ENCODE measurements at regions not wholly inside any gene's neighbourhood (a gene's known extent, or its start where the extent isn't known, plus 50 kb on each side); places are given as distances from the start of the nearest gene placed in this dataset.

GRCh38 chrX:39676434-39676833, 421.3 kb downstream of the BCOR start:
- H2AFZ ChIP-seq, result no peak overlapping the region
- no peak for DNase-seq
- TF ChIP-seq EZH2phosphoT487 (IDR thresholded peaks at IDR 0.05; ENCODE audit: insufficient read depth, low read depth), result no peak
- no peak for TF ChIP-seq EZH2 (IDR thresholded peaks at IDR 0.05; ENCODE audit: insufficient read depth, poor library complexity, severe bottlenecking)
- no peaks in the 10 kb centered on the region for H3K36me3 ChIP-seq (ENCODE audit: low read depth)
- H3K9me2 ChIP-seq (ENCODE audit: insufficient read depth), result no peaks in the 10 kb centered on the region
- in situ Hi-C loops (cut with MboI), result no loop called here
- no peak overlapping the region for H3K4me3 ChIP-seq
- no peaks in the 10 kb centered on the region for H3K4me1 ChIP-seq (ENCODE audit: insufficient read depth)
- H4K20me1 ChIP-seq (ENCODE audit: insufficient read depth), result no peaks in the 10 kb centered on the region
- WGBS, 2 experiments (ENCODE audit: low coverage in 1 of 2, low lambda C conversion rate in 2 of 2, missing lambda C conversion rate in 2 of 2), result 87 to 94% methylated on average over 3 of the region's 3 CpGs
- H3K27me3 ChIP-seq (replicated peaks; ENCODE audit: insufficient read depth), result no peaks in the 10 kb centered on the region
- H3F3A ChIP-seq (ENCODE audit: insufficient read depth), result no peaks in the 10 kb centered on the region
- H3K79me2 ChIP-seq (ENCODE audit: insufficient read depth), result no peaks in the 10 kb centered on the region
- no peak overlapping the region for H3K4me2 ChIP-seq (ENCODE audit: unreplicated experiment)
- H3K9me3 ChIP-seq (ENCODE audit: low read depth), result no peaks in the 10 kb centered on the region
- no peak overlapping the region for H3K27ac ChIP-seq
- no peak overlapping the region for H3K9ac ChIP-seq

- H3F3A ChIP-seq (ENCODE audit: insufficient read depth), result no peaks in the 10 kb centered on the region
- DNase-seq, result no peak
- H3K9me2 ChIP-seq (ENCODE audit: insufficient read depth), result no peaks in the 10 kb centered on the region
- TF ChIP-seq EZH2 (IDR thresholded peaks at IDR 0.05; ENCODE audit: insufficient read depth, poor library complexity, severe bottlenecking) (no peak), EZH2phosphoT487 (IDR thresholded peaks at IDR 0.05; ENCODE audit: insufficient read depth, low read depth) (no peak)
- no peak overlapping the region for H3K9ac ChIP-seq
- H3K9me3 ChIP-seq (ENCODE audit: low read depth), result no peaks in the 10 kb centered on the region
- H3K36me3 ChIP-seq (ENCODE audit: low read depth), result no peaks in the 10 kb centered on the region
- in situ Hi-C loops (cut with MboI), result no loop called here
- H3K27me3 ChIP-seq (replicated peaks; ENCODE audit: insufficient read depth), result no peaks in the 10 kb centered on the region
- no peak overlapping the region for H3K4me2 ChIP-seq (ENCODE audit: unreplicated experiment)
- no peak overlapping the region for H2AFZ ChIP-seq
- no peaks in the 10 kb centered on the region for H3K79me2 ChIP-seq (ENCODE audit: insufficient read depth)
- WGBS, 2 experiments (ENCODE audit: low coverage in 1 of 2, low lambda C conversion rate in 2 of 2, missing lambda C conversion rate in 2 of 2), result 91 to 100% methylated on average over 3 of the region's 3 CpGs
- no peak overlapping the region for H3K4me3 ChIP-seq
- H4K20me1 ChIP-seq (ENCODE audit: insufficient read depth), result no peaks in the 10 kb centered on the region
- H3K4me1 ChIP-seq (ENCODE audit: insufficient read depth), result no peaks in the 10 kb centered on the region
- H3K27ac ChIP-seq, result no peak overlapping the region
Measured at GRCh38 chrX:39677585-39677977, 420.2 kb downstream of the BCOR start.

GRCh38 chrX:39677978-39678791, 419.6 kb downstream of the BCOR start:
- DNase-seq, result no peak
- Histone ChIP-seq H2AFZ (no peak overlapping the region), H3K4me2 (ENCODE audit: unreplicated experiment) (no peak overlapping the region), H3K9me3 (ENCODE audit: low read depth) (no peaks in the 10 kb centered on the region), H4K20me1 (ENCODE audit: insufficient read depth) (no peaks in the 10 kb centered on the region), H3K9ac (no peak overlapping the region), H3K36me3 (ENCODE audit: low read depth) (no peaks in the 10 kb centered on the region), H3K27me3 (replicated peaks; ENCODE audit: insufficient read depth) (no peaks in the 10 kb centered on the region), H3K27ac (no peak overlapping the region), H3K4me3 (no peak overlapping the region), H3K9me2 (ENCODE audit: insufficient read depth) (no peaks in the 10 kb centered on the region), H3F3A (ENCODE audit: insufficient read depth) (no peaks in the 10 kb centered on the region), H3K79me2 (ENCODE audit: insufficient read depth) (no peaks in the 10 kb centered on the region), H3K4me1 (ENCODE audit: insufficient read depth) (no peaks in the 10 kb centered on the region)
- WGBS, 2 experiments (ENCODE audit: low coverage in 1 of 2, low lambda C conversion rate in 2 of 2, missing lambda C conversion rate in 2 of 2), result 72 to 81% methylated on average over 9 to 11 of the region's 19 CpGs
- in situ Hi-C loops (cut with MboI), result no loop called here
- TF ChIP-seq EZH2 (IDR thresholded peaks at IDR 0.05; ENCODE audit: insufficient read depth, poor library complexity, severe bottlenecking), result no peak
- no peak for TF ChIP-seq EZH2phosphoT487 (IDR thresholded peaks at IDR 0.05; ENCODE audit: insufficient read depth, low read depth)

- no peaks in the 10 kb centered on the region for H4K20me1 ChIP-seq (ENCODE audit: insufficient read depth)
- H3K27ac ChIP-seq, result no peak overlapping the region
- no peaks in the 10 kb centered on the region for H3K27me3 ChIP-seq (replicated peaks; ENCODE audit: insufficient read depth)
- 92 to 100% methylated on average over 3 to 4 of the region's 4 CpGs for WGBS, 2 experiments (ENCODE audit: low coverage in 1 of 2, low lambda C conversion rate in 2 of 2, missing lambda C conversion rate in 2 of 2)
- no peaks in the 10 kb centered on the region for H3K4me1 ChIP-seq (ENCODE audit: insufficient read depth)
- no peaks in the 10 kb centered on the region for H3K36me3 ChIP-seq (ENCODE audit: low read depth)
- no peak overlapping the region for H2AFZ ChIP-seq
- no peak overlapping the region for H3K4me2 ChIP-seq (ENCODE audit: unreplicated experiment)
- no peak for TF ChIP-seq EZH2 (IDR thresholded peaks at IDR 0.05; ENCODE audit: insufficient read depth, poor library complexity, severe bottlenecking)
- DNase-seq, result no peak
- no peak overlapping the region for H3K4me3 ChIP-seq
- no peak overlapping the region for H3K9ac ChIP-seq
- H3K79me2 ChIP-seq (ENCODE audit: insufficient read depth), result no peaks in the 10 kb centered on the region
- no peaks in the 10 kb centered on the region for H3K9me2 ChIP-seq (ENCODE audit: insufficient read depth)
- H3F3A ChIP-seq (ENCODE audit: insufficient read depth), result no peaks in the 10 kb centered on the region
- in situ Hi-C loops (cut with MboI), result no loop called here
- no peaks in the 10 kb centered on the region for H3K9me3 ChIP-seq (ENCODE audit: low read depth)
Measured at GRCh38 chrX:39678914-39679313, 418.8 kb downstream of the BCOR start.
